Esophagus muscularis mucosa (tissue), 3 donors: ENCODE measurements at regions not wholly inside any gene's neighbourhood (a gene's known extent, or its start where the extent isn't known, plus 50 kb on each side); places are given as distances from the start of the nearest gene placed in this dataset.

Experiments used
- CTCF ChIP-seq, 3 experiments: fragments of 200-600 bp in 2 of 3; fragments of 450-650 bp in 1 of 3; sonication (generic) in 2 of 3; IDR thresholded peaks; one replicate each; pipeline ENCODE4 v1.5.1; 2017 to 2019; ENCODE audit warnings: antibody characterized with exemption in 3 of 3, mild to moderate bottlenecking in 2 of 3, moderate library complexity in 1 of 3
- EP300 ChIP-seq: sonication (generic); formaldehyde crosslinking; IDR thresholded peaks from one replicate; pipeline ENCODE4 v1.6.1; 2017; ENCODE audit warnings: antibody characterized with exemption

GRCh38 chr10:2301227-2301626 is 563.9 kb upstream of the ADARB2 start:
- TF ChIP-seq CTCF (IDR thresholded peaks at IDR 0.05) (no peak), EP300 (no peak)
